Inferior parietal cortex (tissue), 1 donor: ENCODE measurements at regions not wholly inside any gene's neighbourhood (a gene's known extent, or its start where the extent isn't known, plus 50 kb on each side); places are given as distances from the start of the nearest gene placed in this dataset.
"Not testable (repeated sequence)": the region's sequence is repeated elsewhere in the genome, so short reads cannot be mapped to it uniquely, and the experiment has no call there.

Source experiments
- DNase-seq: peaks from one replicate; pipeline ENCODE4 v3.0.0-alpha.2; 2016; ENCODE audit errors: extremely low spot score

- DNase-seq, result no peak
Observed at GRCh38 chr12:60235261-60235660, 639.4 kb downstream of the SLC16A7 start.

GRCh38 chr12:60236416-60236815 is 640.6 kb downstream of the SLC16A7 start:
- DNase-seq, result not testable (repeated sequence)

- DNase-seq, result no peak
Observed at GRCh38 chr12:60240891-60241290, 645.1 kb downstream of the SLC16A7 start.

GRCh38 chr12:60251091-60251490 is 655.3 kb downstream of the SLC16A7 start:
- DNase-seq, result no peak

- no peak for DNase-seq
Observed at GRCh38 chr12:60252359-60253096, 656.7 kb downstream of the SLC16A7 start.

- DNase-seq, result no peak
Observed at GRCh38 chr12:60255044-60255443, 659.2 kb downstream of the SLC16A7 start.

- DNase-seq, result no peak
Observed at GRCh38 chr12:60257063-60257462, 661.2 kb downstream of the SLC16A7 start.

- no peak for DNase-seq
Observed at GRCh38 chr12:60259225-60259624, 663.4 kb downstream of the SLC16A7 start.

- no peak for DNase-seq
Observed at GRCh38 chr12:60262378-60262777, 666.5 kb downstream of the SLC16A7 start.

- DNase-seq, result no peak
Observed at GRCh38 chr12:60263161-60263560, 667.3 kb downstream of the SLC16A7 start.

- no peak for DNase-seq
Observed at GRCh38 chr12:60263836-60264493, 668.1 kb downstream of the SLC16A7 start.

- DNase-seq, result no peak
Observed at GRCh38 chr12:60265741-60266140, 669.9 kb downstream of the SLC16A7 start.

GRCh38 chr12:60266381-60266852 is 670.6 kb downstream of the SLC16A7 start:
- no peak for DNase-seq

GRCh38 chr12:60269611-60270269 is 673.9 kb downstream of the SLC16A7 start:
- DNase-seq, result no peak

GRCh38 chr12:60271816-60272215 is 676.0 kb downstream of the SLC16A7 start:
- no peak for DNase-seq

GRCh38 chr12:60278209-60278608 is 682.4 kb downstream of the SLC16A7 start:
- DNase-seq, result no peak

GRCh38 chr12:60279221-60279620 is 683.4 kb downstream of the SLC16A7 start:
- no peak for DNase-seq

GRCh38 chr12:60281522-60281921 is 685.7 kb downstream of the SLC16A7 start:
- no peak for DNase-seq

GRCh38 chr12:60290532-60290931 is 694.7 kb downstream of the SLC16A7 start:
- no peak for DNase-seq

- no peak for DNase-seq
Observed at GRCh38 chr12:60308366-60308991, 712.6 kb downstream of the SLC16A7 start.

GRCh38 chr12:60311940-60312339 is 716.1 kb downstream of the SLC16A7 start:
- no peak for DNase-seq

- no peak for DNase-seq
Observed at GRCh38 chr12:60317361-60317760, 721.5 kb downstream of the SLC16A7 start.
